GM18499 (cell line): ENCODE measurements at regions not wholly inside any gene's neighbourhood (a gene's known extent, or its start where the extent isn't known, plus 50 kb on each side); places are given as distances from the start of the nearest gene placed in this dataset.
"Not testable (repeated sequence)": the region's sequence is repeated elsewhere in the genome, so short reads cannot be mapped to it uniquely, and the experiment has no call there.

Experiments used
- ATAC-seq: cut with Tn5 transposase; IDR thresholded peaks from one replicate; pipeline ENCODE4 v1.9.1; 2021; ENCODE audit warnings: moderate number of reproducible peaks; ENCODE audit not compliant: insufficient read depth, unreplicated experiment

GRCh38 chr11:23423104-23423503, 562.8 kb upstream of the CCDC179 start:
- no peak for ATAC-seq

GRCh38 chr11:23423656-23424055, 563.4 kb upstream of the CCDC179 start:
- no peak for ATAC-seq

GRCh38 chr11:23425381-23425780, 565.1 kb upstream of the CCDC179 start:
- no peak for ATAC-seq

GRCh38 chr11:23429569-23429968, 569.3 kb upstream of the CCDC179 start:
- ATAC-seq, result no peak

GRCh38 chr11:23453522-23453921, 593.2 kb upstream of the CCDC179 start:
- no peak for ATAC-seq

GRCh38 chr11:23455321-23455891, 595.1 kb upstream of the CCDC179 start:
- no peak for ATAC-seq

GRCh38 chr11:23457641-23458040, 597.4 kb upstream of the CCDC179 start:
- no peak for ATAC-seq

GRCh38 chr11:23471878-23472277, 611.6 kb upstream of the CCDC179 start:
- ATAC-seq, result no peak

GRCh38 chr11:23473782-23474181, 613.5 kb upstream of the CCDC179 start:
- no peak for ATAC-seq

- no peak for ATAC-seq
Measured at GRCh38 chr11:23480736-23481135, 620.5 kb upstream of the CCDC179 start.

GRCh38 chr11:23484146-23484545, 623.9 kb upstream of the CCDC179 start:
- ATAC-seq, result not testable (repeated sequence)

GRCh38 chr11:23484618-23485017, 624.3 kb upstream of the CCDC179 start:
- ATAC-seq, result not testable (repeated sequence)

GRCh38 chr11:23490557-23491235, 630.4 kb upstream of the CCDC179 start:
- ATAC-seq, result no peak

GRCh38 chr11:23494981-23495380, 634.7 kb upstream of the CCDC179 start:
- ATAC-seq, result no peak

GRCh38 chr11:23496340-23496739, 636.1 kb upstream of the CCDC179 start:
- no peak for ATAC-seq

- ATAC-seq, result no peak
Measured at GRCh38 chr11:23497040-23497439, 636.8 kb upstream of the CCDC179 start.

GRCh38 chr11:23502389-23502788, 642.1 kb upstream of the CCDC179 start:
- no peak for ATAC-seq

GRCh38 chr11:23502826-23503225, 642.6 kb upstream of the CCDC179 start:
- ATAC-seq, result no peak

- ATAC-seq, result no peak
Measured at GRCh38 chr11:23509023-23509422, 648.7 kb upstream of the CCDC179 start.

GRCh38 chr11:23509821-23510220, 649.5 kb upstream of the CCDC179 start:
- no peak for ATAC-seq

GRCh38 chr11:23519194-23519593, 658.9 kb upstream of the CCDC179 start:
- no peak for ATAC-seq
